ENCODE measurements at regions not wholly inside any gene's neighbourhood (a gene's known extent, or its start where the extent isn't known, plus 50 kb on each side); places are given as distances from the start of the nearest gene placed in this dataset.

DNA sequence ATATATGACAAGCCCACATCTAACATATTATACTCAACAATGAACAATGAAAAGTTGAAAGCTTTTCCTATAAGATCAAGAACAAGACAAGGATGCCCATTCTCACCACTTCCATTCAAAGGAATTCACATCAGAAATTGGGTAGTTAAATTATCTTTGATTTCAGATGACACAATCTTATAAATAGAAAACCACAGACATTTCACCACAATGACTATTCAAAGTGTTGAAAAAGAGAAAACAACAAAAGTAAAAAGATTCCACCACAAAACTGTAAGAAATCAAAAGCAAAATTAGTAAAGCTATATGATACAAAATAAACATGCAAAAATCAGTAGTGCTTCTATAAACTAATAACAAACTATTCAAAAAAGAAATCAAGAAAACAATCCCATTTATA is 279.7 kb upstream of the MYT1L start:
- TF ChIP-seq POLR2A (IDR thresholded peaks at IDR 0.05) = no peak
- TF ChIP-seq, protein P1, sequence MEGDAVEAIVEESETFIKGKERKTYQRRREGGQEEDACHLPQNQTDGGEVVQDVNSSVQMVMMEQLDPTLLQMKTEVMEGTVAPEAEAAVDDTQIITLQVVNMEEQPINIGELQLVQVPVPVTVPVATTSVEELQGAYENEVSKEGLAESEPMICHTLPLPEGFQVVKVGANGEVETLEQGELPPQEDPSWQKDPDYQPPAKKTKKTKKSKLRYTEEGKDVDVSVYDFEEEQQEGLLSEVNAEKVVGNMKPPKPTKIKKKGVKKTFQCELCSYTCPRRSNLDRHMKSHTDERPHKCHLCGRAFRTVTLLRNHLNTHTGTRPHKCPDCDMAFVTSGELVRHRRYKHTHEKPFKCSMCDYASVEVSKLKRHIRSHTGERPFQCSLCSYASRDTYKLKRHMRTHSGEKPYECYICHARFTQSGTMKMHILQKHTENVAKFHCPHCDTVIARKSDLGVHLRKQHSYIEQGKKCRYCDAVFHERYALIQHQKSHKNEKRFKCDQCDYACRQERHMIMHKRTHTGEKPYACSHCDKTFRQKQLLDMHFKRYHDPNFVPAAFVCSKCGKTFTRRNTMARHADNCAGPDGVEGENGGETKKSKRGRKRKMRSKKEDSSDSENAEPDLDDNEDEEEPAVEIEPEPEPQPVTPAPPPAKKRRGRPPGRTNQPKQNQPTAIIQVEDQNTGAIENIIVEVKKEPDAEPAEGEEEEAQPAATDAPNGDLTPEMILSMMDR (IDR thresholded peaks at IDR 0.05 in 8 of 11, conservative IDR thresholded peaks at IDR 0.05 in 3 of 11) = no peak

Data from spleen (tissue), 7 donors.